Naive thymus-derived CD4-positive, alpha-beta T cell (primary cell): ENCODE measurements at regions not wholly inside any gene's neighbourhood (a gene's known extent, or its start where the extent isn't known, plus 50 kb on each side); places are given as distances from the start of the nearest gene placed in this dataset.
"Not testable (repeated sequence)": the region's sequence is repeated elsewhere in the genome, so short reads cannot be mapped to it uniquely, and the experiment has no call there.

Source experiments
- ATAC-seq: fragments of 150-1000 bp; cut with Tn5 transposase; 2 replicates; pipeline ENCODE4 v1.10.0; 2021; ENCODE audit warnings: mild to moderate bottlenecking, moderate library complexity
- CTCF ChIA-PET: fragments of 350-600 bp; sonication (Branson Sonifier 250); formaldehyde crosslinking; loops from one replicate; lab custom pipeline; 2021; ENCODE audit warnings: antibody characterized with exemption; lab: Charles Lee
- POLR2A ChIA-PET: fragments of 350-600 bp; sonication (Branson Sonifier 250); formaldehyde crosslinking; loops from one replicate; lab custom pipeline; 2021; ENCODE audit warnings: antibody characterized with exemption, inconsistent platforms; lab: Charles Lee
- DNase-seq, 9 donors: peaks; one replicate each; pipeline versions ENCODE4 v3.0.0 to v3.0.0-alpha.2; 2020 to 2022; ENCODE audit warnings: mixed read lengths in 1 of 9
- H3K27ac ChIP-seq: one replicate; pipeline ENCODE4 v1.7.0; 2013; ENCODE audit warnings: mild to moderate bottlenecking, low read depth, low read length, moderate library complexity
- H3K27me3 ChIP-seq, 2 donors: one replicate each; pipeline ENCODE4 v1.7.0; 2013; ENCODE audit warnings: low read length in 2 of 2, mild to moderate bottlenecking in 2 of 2, moderate library complexity in 2 of 2; ENCODE audit not compliant: control insufficient read depth in 2 of 2, insufficient read depth in 2 of 2
- H3K36me3 ChIP-seq, 3 experiments: 1 replicate in 2 of 3; 2 replicates in 1 of 3; pipeline ENCODE4 v1.7.0; 2013; ENCODE audit warnings: low read length in 3 of 3, mild to moderate bottlenecking in 3 of 3, moderate library complexity in 1 of 3; ENCODE audit not compliant: insufficient read depth in 3 of 3, control insufficient read depth in 2 of 3
- H3K4me1 ChIP-seq, 2 donors: one replicate each; pipeline ENCODE4 v1.7.0; 2013; ENCODE audit warnings: low read length in 2 of 2, mild to moderate bottlenecking in 2 of 2, moderate library complexity in 1 of 2; ENCODE audit not compliant: control insufficient read depth in 2 of 2, insufficient read depth in 2 of 2
- H3K4me3 ChIP-seq: 2 replicates; pipeline ENCODE4 v1.7.0; 2013; ENCODE audit warnings: mild to moderate bottlenecking, low read length
- H3K9me3 ChIP-seq, 3 experiments: 1 replicate in 2 of 3; 2 replicates in 1 of 3; pipeline ENCODE4 v1.7.0; 2013; ENCODE audit warnings: low read length in 3 of 3; ENCODE audit not compliant: control insufficient read depth in 2 of 3
- H3K27ac Mint-ChIP-seq, 9 donors: one replicate each; pipeline ENCODE4 v1.8.0; 2020 to 2022; ENCODE audit warnings: mixed read lengths in 9 of 9, mild to moderate bottlenecking in 8 of 9, moderate library complexity in 5 of 9, inconsistent platforms in 2 of 9
- H3K27me3 Mint-ChIP-seq, 5 donors: one replicate each; pipeline ENCODE4 v1.8.0; 2021 to 2022; ENCODE audit warnings: mixed read lengths in 5 of 5, mild to moderate bottlenecking in 1 of 5
- H3K36me3 Mint-ChIP-seq, 5 donors: one replicate each; pipeline ENCODE4 v1.8.0; 2020 to 2022; ENCODE audit warnings: mixed read lengths in 5 of 5, mild to moderate bottlenecking in 3 of 5, inconsistent platforms in 1 of 5
- H3K4me1 Mint-ChIP-seq, 7 donors: one replicate each; pipeline ENCODE4 v1.8.0; 2020 to 2022; ENCODE audit warnings: mixed read lengths in 7 of 7, mild to moderate bottlenecking in 3 of 7, inconsistent platforms in 1 of 7
- H3K4me3 Mint-ChIP-seq, 10 donors: one replicate each; pipeline ENCODE4 v1.8.0; 2020 to 2022; ENCODE audit warnings: mild to moderate bottlenecking in 10 of 10, mixed read lengths in 10 of 10, moderate library complexity in 6 of 10, inconsistent platforms in 2 of 10
- H3K9me3 Mint-ChIP-seq, 11 donors: one replicate each; pipeline ENCODE4 v1.8.0; 2020 to 2022; ENCODE audit warnings: mixed read lengths in 11 of 11, mild to moderate bottlenecking in 4 of 11, inconsistent platforms in 1 of 11, moderate library complexity in 1 of 11
- intact Hi-C, 2 donors: fragments of 100-400 bp; cut with micrococcal nuclease; formaldehyde crosslinking; loops; one replicate each; pipeline ENCODE4 v1.15.1; 2023

- H3K27ac Mint-ChIP-seq, H3K36me3 Mint-ChIP-seq, H3K9me3 ChIP-seq, H3K27me3 ChIP-seq, H3K4me3 Mint-ChIP-seq, H3K27me3 Mint-ChIP-seq, H3K27ac ChIP-seq, H3K4me1 Mint-ChIP-seq, intact Hi-C loops, CTCF ChIA-PET, H3K4me1 ChIP-seq, POLR2A ChIA-PET, H3K36me3 ChIP-seq, H3K4me3 ChIP-seq, DNase-seq, ATAC-seq: not testable (repeated sequence)
- peaks cover 3 to 33% (median 14%) of the 10 kb centered on the region in 11 donors for H3K9me3 Mint-ChIP-seq
Measured at GRCh38 chr14:30023350-30023749, 95.7 kb upstream of the PRKD1 start.

- intact Hi-C loops: no loop called here
- no peak overlapping the region for H3K27ac ChIP-seq
- no peaks in the 10 kb centered on the region for H3K36me3 ChIP-seq
- H3K36me3 Mint-ChIP-seq: no peaks in the 10 kb centered on the region
- no peak for DNase-seq
- H3K4me3 Mint-ChIP-seq: no peak overlapping the region
- ATAC-seq: no peak
- H3K4me3 ChIP-seq: no peak overlapping the region
- peaks cover 0 to 6% (median 0%) of the 10 kb centered on the region in 3 experiments for H3K9me3 ChIP-seq
- H3K27ac Mint-ChIP-seq: no peak overlapping the region
- H3K4me1 Mint-ChIP-seq: no peaks in the 10 kb centered on the region
- peaks cover 6 to 37% (median 16%) of the 10 kb centered on the region in 11 donors for H3K9me3 Mint-ChIP-seq
- ChIA-PET POLR2A (no interaction called here), CTCF (no interaction called here)
- no peaks in the 10 kb centered on the region for H3K4me1 ChIP-seq
- peaks cover 0 to 5% (median 0%) of the 10 kb centered on the region in 5 donors for H3K27me3 Mint-ChIP-seq
- no peaks in the 10 kb centered on the region for H3K27me3 ChIP-seq
Measured at GRCh38 chr14:30034152-30034551, 106.5 kb upstream of the PRKD1 start.

GRCh38 chr14:30035361-30035760 is 107.7 kb upstream of the PRKD1 start:
- Histone ChIP-seq H3K4me3 (no peak overlapping the region), H3K4me1 (no peaks in the 10 kb centered on the region), H3K36me3 (no peaks in the 10 kb centered on the region), H3K27ac (no peak overlapping the region), H3K9me3 (peaks cover 0 to 6% (median 0%) of the 10 kb centered on the region in 3 experiments), H3K27me3 (no peaks in the 10 kb centered on the region)
- peaks cover 6 to 33% (median 16%) of the 10 kb centered on the region in 11 donors for H3K9me3 Mint-ChIP-seq
- H3K4me1 Mint-ChIP-seq: no peaks in the 10 kb centered on the region
- H3K27ac Mint-ChIP-seq: no peak overlapping the region
- POLR2A ChIA-PET: no interaction called here
- no peaks in the 10 kb centered on the region for H3K36me3 Mint-ChIP-seq
- H3K27me3 Mint-ChIP-seq: peaks cover 0 to 5% (median 0%) of the 10 kb centered on the region in 5 donors
- H3K4me3 Mint-ChIP-seq: no peak overlapping the region
- intact Hi-C loops: no loop called here
- CTCF ChIA-PET: no interaction called here
- no peak for ATAC-seq
- DNase-seq: no peak

GRCh38 chr14:30045720-30046119 is 118.1 kb upstream of the PRKD1 start:
- no peaks in the 10 kb centered on the region for H3K9me3 ChIP-seq
- Mint-ChIP-seq H3K27ac (no peak overlapping the region), H3K9me3 (peaks cover 0 to 22% (median 8%) of the 10 kb centered on the region in 11 donors), H3K36me3 (peaks cover 0 to 4% (median 0%) of the 10 kb centered on the region in 5 donors), H3K4me1 (no peaks in the 10 kb centered on the region), H3K4me3 (no peak overlapping the region), H3K27me3 (no peaks in the 10 kb centered on the region)
- ChIA-PET CTCF (no interaction called here), POLR2A (no interaction called here)
- no peak for ATAC-seq
- no peaks in the 10 kb centered on the region for H3K4me1 ChIP-seq
- no peak overlapping the region for H3K4me3 ChIP-seq
- no peak overlapping the region for H3K27ac ChIP-seq
- intact Hi-C loops: no loop called here
- no peaks in the 10 kb centered on the region for H3K36me3 ChIP-seq
- H3K27me3 ChIP-seq: no peaks in the 10 kb centered on the region
- DNase-seq: no peak

GRCh38 chr14:30053103-30053502 is 125.5 kb upstream of the PRKD1 start:
- DNase-seq (no peak), ATAC-seq (no peak)
- Mint-ChIP-seq H3K4me3 (no peak overlapping the region), H3K9me3 (peaks cover 0 to 14% (median 7%) of the 10 kb centered on the region in 11 donors), H3K27me3 (no peaks in the 10 kb centered on the region), H3K36me3 (peaks cover 0 to 4% (median 0%) of the 10 kb centered on the region in 5 donors), H3K27ac (no peak overlapping the region), H3K4me1 (no peaks in the 10 kb centered on the region)
- H3K9me3 ChIP-seq: no peaks in the 10 kb centered on the region
- H3K36me3 ChIP-seq: no peaks in the 10 kb centered on the region
- H3K27ac ChIP-seq: no peak overlapping the region
- H3K4me1 ChIP-seq: no peaks in the 10 kb centered on the region
- intact Hi-C loops: no loop called here
- POLR2A ChIA-PET: no interaction called here
- H3K27me3 ChIP-seq: no peaks in the 10 kb centered on the region
- H3K4me3 ChIP-seq: no peak overlapping the region
- CTCF ChIA-PET: no interaction called here

- CTCF ChIA-PET: no interaction called here
- Mint-ChIP-seq H3K27me3 (no peaks in the 10 kb centered on the region), H3K36me3 (peaks cover 0 to 4% (median 0%) of the 10 kb centered on the region in 5 donors), H3K4me3 (no peak overlapping the region), H3K9me3 (peaks cover 0 to 14% (median 6%) of the 10 kb centered on the region in 11 donors), H3K27ac (no peak overlapping the region), H3K4me1 (no peaks in the 10 kb centered on the region)
- intact Hi-C loops: no loop called here
- DNase-seq (no peak), ATAC-seq (no peak)
- Histone ChIP-seq H3K27ac (no peak overlapping the region), H3K36me3 (no peaks in the 10 kb centered on the region), H3K27me3 (no peaks in the 10 kb centered on the region), H3K4me1 (no peaks in the 10 kb centered on the region), H3K9me3 (no peaks in the 10 kb centered on the region), H3K4me3 (no peak overlapping the region)
- POLR2A ChIA-PET: no interaction called here
Measured at GRCh38 chr14:30054201-30054600, 126.6 kb upstream of the PRKD1 start.

- H3K36me3 Mint-ChIP-seq: no peaks in the 10 kb centered on the region
- no peaks in the 10 kb centered on the region for H3K27me3 Mint-ChIP-seq
- Histone ChIP-seq H3K4me3 (no peak overlapping the region), H3K9me3 (no peaks in the 10 kb centered on the region), H3K4me1 (no peaks in the 10 kb centered on the region), H3K27me3 (no peaks in the 10 kb centered on the region), H3K27ac (no peak overlapping the region), H3K36me3 (no peaks in the 10 kb centered on the region)
- H3K4me1 Mint-ChIP-seq: no peaks in the 10 kb centered on the region
- ATAC-seq: no peak
- H3K4me3 Mint-ChIP-seq: no peak overlapping the region
- ChIA-PET POLR2A (no interaction called here), CTCF (no interaction called here)
- intact Hi-C loops: no loop called here
- H3K9me3 Mint-ChIP-seq: peaks cover 0 to 10% (median 4%) of the 10 kb centered on the region in 11 donors
- no peak for DNase-seq
- H3K27ac Mint-ChIP-seq: no peak overlapping the region
Measured at GRCh38 chr14:30058401-30058800, 130.8 kb upstream of the PRKD1 start.
